H1 (cell line): ENCODE measurements at regions not wholly inside any gene's neighbourhood (a gene's known extent, or its start where the extent isn't known, plus 50 kb on each side); places are given as distances from the start of the nearest gene placed in this dataset.

Experiments used
- CTCF ChIA-PET: fragments of 300-600 bp; sonication (Branson Sonifier 250); formaldehyde crosslinking; loops from one replicate; lab custom pipeline; 2021; ENCODE audit not compliant: partially characterized antibody; lab: Charles Lee
- POLR2A ChIA-PET: fragments of 300-600 bp; sonication (Branson Sonifier 250); formaldehyde crosslinking; loops from one replicate; lab custom pipeline; 2021; ENCODE audit warnings: inconsistent platforms; ENCODE audit not compliant: partially characterized antibody; lab: Charles Lee
- DNase-seq, 2 experiments: peaks; one replicate each; pipeline versions ENCODE4 v3.0.0 to v3.0.0-alpha.2; 2010 to 2022; ENCODE audit warnings: low spot score in 2 of 2, low read depth in 1 of 2, mixed read lengths in 1 of 2
- FAIRE-seq: peaks from 2 replicates; lab custom pipeline; 2011; peaks lifted over from hg19 to GRCh38; lab: Jason Lieb, UNC
- H2AFZ ChIP-seq: 2 replicates; pipeline ENCODE4 v1.8.1; 2012; ENCODE audit warnings: low read length, inconsistent platforms
- H2AK5ac ChIP-seq: 2 replicates; pipeline ENCODE4 v1.6.1; 2013; ENCODE audit warnings: low read depth, low read length
- H2BK120ac ChIP-seq: replicated peaks from 2 replicates; pipeline ENCODE3; 2013; ENCODE audit warnings: low read depth, low read length, inconsistent platforms
- H2BK12ac ChIP-seq: 2 replicates; pipeline ENCODE4 v1.6.1; 2013; ENCODE audit warnings: low read depth, low read length
- H2BK15ac ChIP-seq: 2 replicates; pipeline ENCODE4 v1.6.1; 2013; ENCODE audit warnings: low read length
- H2BK20ac ChIP-seq: 2 replicates; pipeline ENCODE4 v1.6.1; 2013; ENCODE audit warnings: low read length
- H2BK5ac ChIP-seq: 2 replicates; pipeline ENCODE4 v1.6.1; 2013; ENCODE audit warnings: low read depth, low read length
- H3K14ac ChIP-seq: 2 replicates; pipeline ENCODE4 v1.6.1; 2013; ENCODE audit warnings: inconsistent platforms; ENCODE audit not compliant: insufficient read length
- H3K18ac ChIP-seq: 2 replicates; pipeline ENCODE4 v1.6.1; 2013; ENCODE audit warnings: low read length; ENCODE audit errors: extremely low read depth
- H3K23ac ChIP-seq: 2 replicates; pipeline ENCODE4 v1.6.1; 2013; ENCODE audit warnings: inconsistent platforms; ENCODE audit not compliant: insufficient read length
- H3K23me2 ChIP-seq: 2 replicates; pipeline ENCODE4 v1.6.1; 2013; ENCODE audit warnings: low read depth, low read length
- H3K27ac ChIP-seq: 2 replicates; pipeline ENCODE4 v1.6.1; 2011; ENCODE audit warnings: low read depth, low read length, inconsistent platforms
- H3K27me3 ChIP-seq, 4 experiments: replicated peaks in 1 of 4; 1 replicate in 1 of 4; 2 replicates in 3 of 4; pipeline versions ENCODE4 v1.6.1 to v1.8.1; 2011 to 2013; ENCODE audit warnings: low read length in 3 of 4, mild to moderate bottlenecking in 3 of 4, inconsistent platforms in 2 of 4, mixed read lengths in 2 of 4, moderate library complexity in 1 of 4; ENCODE audit not compliant: control insufficient read depth in 3 of 4, insufficient read depth in 3 of 4; ENCODE audit errors: extremely low read depth in 1 of 4
- H3K36me3 ChIP-seq, 4 experiments: 2 replicates each; pipeline versions ENCODE4 v1.6.1 to v1.8.1; 2011 to 2013; ENCODE audit warnings: mild to moderate bottlenecking in 4 of 4, low read length in 3 of 4, moderate library complexity in 2 of 4, control low read depth in 1 of 4, inconsistent platforms in 1 of 4; ENCODE audit not compliant: insufficient read depth in 4 of 4, control insufficient read depth in 2 of 4
- H3K4ac ChIP-seq: replicated peaks from 2 replicates; pipeline ENCODE3; 2013; ENCODE audit warnings: low read length, low read depth, mixed read lengths, inconsistent platforms; ENCODE audit not compliant: insufficient read length
- H3K4me1 ChIP-seq, 4 experiments: replicated peaks in 1 of 4; 1 replicate in 1 of 4; 2 replicates in 3 of 4; pipeline versions ENCODE4 v1.6.1 to v1.8.1; 2011 to 2013; ENCODE audit warnings: low read length in 3 of 4, inconsistent platforms in 2 of 4, mixed read lengths in 1 of 4; ENCODE audit not compliant: insufficient read depth in 4 of 4, control insufficient read depth in 3 of 4
- H3K4me2 ChIP-seq, 2 experiments: 2 replicates each; pipeline versions ENCODE4 v1.6.1 to v1.8.1; 2011 to 2013; ENCODE audit warnings: low read depth in 2 of 2, low read length in 2 of 2, control low read depth in 1 of 2, inconsistent platforms in 1 of 2, mild to moderate bottlenecking in 1 of 2; ENCODE audit not compliant: insufficient read depth in 1 of 2
- H3K4me3 ChIP-seq, 4 experiments: fragments of 200-600, 300-600 bp in 1 of 4; sonication (generic), shearing (Covaris generic), sonication (Bioruptor Twin) in 1 of 4; 2 replicates each; pipeline versions ENCODE4 v1.5.1 to v1.8.1; 2011 to 2016; ENCODE audit warnings: low read length in 4 of 4, low read depth in 3 of 4, control low read depth in 2 of 4, inconsistent platforms in 2 of 4, mild to moderate bottlenecking in 2 of 4, mixed read lengths in 1 of 4, moderate library complexity in 1 of 4; ENCODE audit not compliant: insufficient read depth in 2 of 4; ENCODE audit errors: extremely low read depth in 1 of 4
- H3K56ac ChIP-seq: replicated peaks from 2 replicates; pipeline ENCODE3; 2013; ENCODE audit warnings: low read depth, mild to moderate bottlenecking, mixed read lengths, low read length, inconsistent platforms; ENCODE audit not compliant: insufficient read length
- H3K79me1 ChIP-seq: 2 replicates; pipeline ENCODE4 v1.6.1; 2013; ENCODE audit warnings: low read depth, low read length, control low read depth
- H3K79me2 ChIP-seq, 2 experiments: 2 replicates each; pipeline versions ENCODE4 v1.6.1 to v1.8.1; 2012 to 2013; ENCODE audit warnings: low read length in 2 of 2, mild to moderate bottlenecking in 2 of 2, inconsistent platforms in 1 of 2; ENCODE audit not compliant: insufficient read depth in 2 of 2, control insufficient read depth in 1 of 2
- H3K9ac ChIP-seq, 4 experiments: replicated peaks in 1 of 4; 1 replicate in 1 of 4; 2 replicates in 3 of 4; pipeline versions ENCODE4 v1.6.1 to v1.8.1; 2011 to 2013; ENCODE audit warnings: low read depth in 3 of 4, low read length in 3 of 4, control low read depth in 2 of 4, mild to moderate bottlenecking in 2 of 4, moderate library complexity in 2 of 4, inconsistent platforms in 1 of 4; ENCODE audit errors: extremely low read depth in 1 of 4
- H3K9me3 ChIP-seq, 2 experiments: 2 replicates each; pipeline versions ENCODE4 v1.6.1 to v1.8.1; 2012 to 2013; ENCODE audit warnings: mild to moderate bottlenecking in 2 of 2, moderate library complexity in 2 of 2, control low read depth in 1 of 2, inconsistent platforms in 1 of 2, low read depth in 1 of 2, low read length in 1 of 2, mixed read lengths in 1 of 2; ENCODE audit not compliant: insufficient read depth in 2 of 2
- H4K20me1 ChIP-seq, 2 experiments: replicated peaks in 1 of 2; 2 replicates each; pipeline versions ENCODE3 to v1.8.1; 2011 to 2013; ENCODE audit warnings: inconsistent platforms in 2 of 2, low read length in 2 of 2, mild to moderate bottlenecking in 1 of 2; ENCODE audit not compliant: insufficient read depth in 2 of 2, control insufficient read depth in 1 of 2
- H4K5ac ChIP-seq: 2 replicates; pipeline ENCODE4 v1.6.1; 2013; ENCODE audit warnings: low read length, low read depth, mixed read lengths, inconsistent platforms; ENCODE audit not compliant: insufficient read length
- H4K8ac ChIP-seq: 2 replicates; pipeline ENCODE4 v1.8.0; 2013; ENCODE audit warnings: mild to moderate bottlenecking, moderate library complexity, low read length, inconsistent platforms; ENCODE audit not compliant: insufficient read depth; ENCODE audit errors: extremely low read depth
- H4K91ac ChIP-seq: replicated peaks from 2 replicates; pipeline ENCODE3; 2013; ENCODE audit warnings: low read length, mixed read lengths, inconsistent platforms; ENCODE audit not compliant: insufficient read length
- ASH2L ChIP-seq: fragments of 200-600, 300-600 bp; sonication (generic); IDR thresholded peaks from one replicate; pipeline ENCODE4 v1.7.1; 2017; ENCODE audit warnings: low read length
- CBX8 ChIP-seq: fragments of 300-800, 300-1000 bp; sonication (generic); IDR thresholded peaks from 2 replicates; pipeline ENCODE4 v1.7.1; 2016; ENCODE audit warnings: low read depth, low read length, borderline replicate concordance
- HDAC6 ChIP-seq: IDR thresholded peaks from one replicate; pipeline ENCODE4 v1.7.1; 2012; ENCODE audit warnings: low read depth, mild to moderate bottlenecking, inconsistent platforms, low read length, moderate library complexity
- JUND ChIP-seq: IDR thresholded peaks from 2 replicates; pipeline ENCODE4 v1.6.1; 2011; ENCODE audit warnings: mild to moderate bottlenecking, improper control_type of control experiment, low read length
- RFX5 ChIP-seq: IDR thresholded peaks from 2 replicates; pipeline ENCODE4 v1.6.1; 2011; ENCODE audit warnings: low read depth, low read length, improper control_type of control experiment, borderline replicate concordance
- SP1 ChIP-seq: IDR thresholded peaks from 2 replicates; pipeline ENCODE4 v1.6.1; 2011; ENCODE audit warnings: low read depth, low read length
- SRF ChIP-seq: IDR thresholded peaks from 2 replicates; pipeline ENCODE4 v1.6.1; 2011; ENCODE audit warnings: mild to moderate bottlenecking, low read depth, low read length, moderate library complexity
- TAF1 ChIP-seq: IDR thresholded peaks from 2 replicates; pipeline ENCODE4 v1.6.1; 2011; ENCODE audit warnings: mild to moderate bottlenecking, low read depth, low read length
- TAF7 ChIP-seq: optimal IDR thresholded peaks from 2 replicates; pipeline ENCODE3; 2011; ENCODE audit warnings: low read depth, mild to moderate bottlenecking, inconsistent platforms, low read length, moderate library complexity, borderline replicate concordance
- TEAD4 ChIP-seq: IDR thresholded peaks from 2 replicates; pipeline ENCODE4 v1.6.1; 2012; ENCODE audit warnings: low read depth, low read length, inconsistent platforms, mixed read lengths
- WGBS, 2 experiments: shearing (Covaris generic) in 1 of 2; methylation state at CpG; one replicate each; pipeline versions ENCODE4 v1.1.6 to v1.1.7; 2013 to 2015; ENCODE audit warnings: low lambda C conversion rate in 2 of 2, mixed read lengths in 2 of 2, inconsistent platforms in 1 of 2, low coverage in 1 of 2, missing lambda C conversion rate in 1 of 2; ENCODE audit not compliant: insufficient replicate concordance in 2 of 2, insufficient coverage in 1 of 2, insufficient read length in 1 of 2; ENCODE audit errors: extremely low coverage in 1 of 2, missing lambda C conversion rate in 1 of 2; 5-methylcytosine and 5-hydroxymethylcytosine counted together
- TF ChIP-seq, protein P1 (sequence below): IDR thresholded peaks from 2 replicates; pipeline ENCODE4 v1.6.1; 2011; ENCODE audit warnings: low read length, improper control_type of control experiment

DNA sequence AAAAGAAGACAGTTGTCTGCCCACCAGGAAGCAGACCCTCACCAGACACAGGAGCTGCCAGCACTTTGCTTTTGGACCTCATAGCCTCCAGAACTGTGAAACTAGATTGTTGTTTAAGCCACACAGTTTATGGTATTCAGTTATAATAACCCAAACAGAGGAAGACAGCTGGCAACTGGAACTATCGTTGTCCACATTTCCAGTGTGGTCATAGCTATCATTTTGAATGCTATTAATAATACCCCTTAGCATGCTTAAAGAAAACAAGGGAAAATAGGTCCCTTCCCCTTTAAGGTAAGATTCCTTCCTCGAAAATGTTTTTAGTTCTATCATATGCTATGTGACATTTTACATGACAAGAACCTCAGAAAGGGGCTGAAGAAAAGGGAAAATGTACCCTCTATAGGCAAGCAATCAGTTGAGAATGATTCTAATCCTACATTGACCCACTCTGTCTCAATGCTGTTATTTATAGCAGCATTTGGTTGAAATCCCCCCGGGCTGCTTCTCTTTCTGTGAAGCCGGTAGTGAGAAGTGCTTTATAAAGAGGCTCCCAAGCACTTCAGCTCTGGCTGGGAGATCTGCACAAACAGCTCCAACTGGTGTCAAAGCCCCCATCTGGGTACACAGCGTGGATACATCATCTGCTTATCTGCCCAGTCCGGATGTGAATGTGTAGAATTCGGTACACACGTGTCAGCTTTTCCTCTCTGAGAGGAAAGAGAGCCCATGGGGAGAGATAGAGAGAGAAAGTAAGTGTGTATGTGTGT is 221.2 kb upstream of the FLRT2 start:
- Histone ChIP-seq H3K23me2 (peaks cover 1% of the 10 kb centered on the region; the same call in 1 of the 2 replicates), H4K8ac (no peak overlapping the region), H3K36me3 (no peaks in the 10 kb centered on the region), H4K5ac (no peak overlapping the region), H4K20me1 (no peaks in the 10 kb centered on the region), H4K91ac (no peak overlapping the region), H2BK15ac (no peak overlapping the region), H3K4ac (no peak overlapping the region), H2BK20ac (no peak overlapping the region), H3K4me1 (peaks cover 0 to 2% (median 0%) of the 10 kb centered on the region in 4 experiments; a peak in 2 of 7 replicates), H2AFZ (0 out of 2 replicates have a peak overlapping the region, but pooled peaks have one; percentile 18), H3K4me2 (no peak overlapping the region), H3K56ac (no peak overlapping the region), H3K27me3 (no peaks in the 10 kb centered on the region), H3K14ac (no peak overlapping the region), H3K9ac (no peak overlapping the region), H3K27ac (no peak overlapping the region), H2BK12ac (no peak overlapping the region), H3K23ac (no peak overlapping the region), H3K79me1 (no peaks in the 10 kb centered on the region), H3K9me3 (no peaks in the 10 kb centered on the region), H3K79me2 (no peaks in the 10 kb centered on the region), H2AK5ac (no peak overlapping the region), H2BK5ac (no peak overlapping the region), H2BK120ac (no peak overlapping the region), H3K18ac (no peak overlapping the region), H3K4me3 (no peak overlapping the region)
- ChIA-PET POLR2A (no interaction called here), CTCF (no interaction called here)
- no peak for TF ChIP-seq CBX8
- no peak for TF ChIP-seq ASH2L
- no peak for TF ChIP-seq SP1
- no peak for TF ChIP-seq TAF1
- TF ChIP-seq TEAD4: no peak
- TF ChIP-seq SRF: no peak
- TF ChIP-seq JUND: no peak
- no peak for TF ChIP-seq TAF7
- no peak for TF ChIP-seq RFX5
- TF ChIP-seq HDAC6: no peak
- TF ChIP-seq, protein P1, sequence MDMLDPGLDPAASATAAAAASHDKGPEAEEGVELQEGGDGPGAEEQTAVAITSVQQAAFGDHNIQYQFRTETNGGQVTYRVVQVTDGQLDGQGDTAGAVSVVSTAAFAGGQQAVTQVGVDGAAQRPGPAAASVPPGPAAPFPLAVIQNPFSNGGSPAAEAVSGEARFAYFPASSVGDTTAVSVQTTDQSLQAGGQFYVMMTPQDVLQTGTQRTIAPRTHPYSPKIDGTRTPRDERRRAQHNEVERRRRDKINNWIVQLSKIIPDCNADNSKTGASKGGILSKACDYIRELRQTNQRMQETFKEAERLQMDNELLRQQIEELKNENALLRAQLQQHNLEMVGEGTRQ: no peak
- no peak for FAIRE-seq
- no peak for DNase-seq
- WGBS, 2 experiments: 87% methylated on average over 8 of the region's 8 CpGs; no CpG with 5 or more reads in 1 of the 2 experiments
